ENCODE measurements at regions not wholly inside any gene's neighbourhood (a gene's known extent, or its start where the extent isn't known, plus 50 kb on each side); places are given as distances from the start of the nearest gene placed in this dataset.

DNA sequence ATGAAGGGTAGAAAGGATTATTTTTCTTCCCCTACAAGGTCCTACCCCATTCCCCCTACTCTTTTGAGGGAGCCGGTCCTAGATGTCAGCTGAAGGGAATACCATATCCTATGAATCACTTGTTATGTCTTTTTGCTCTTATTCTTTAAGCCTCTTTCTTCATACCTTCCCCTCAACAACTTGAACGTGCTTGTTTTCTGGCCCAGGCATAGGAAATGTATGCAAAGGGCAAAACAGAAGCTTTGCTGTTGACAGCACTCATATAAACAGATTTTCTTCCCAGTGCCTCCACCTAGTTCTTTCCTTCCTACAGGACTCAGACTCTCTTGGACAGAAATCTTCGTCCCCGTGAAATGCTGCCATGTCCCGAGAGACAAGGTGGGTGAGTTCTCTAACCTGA lies 64.6 kb downstream of the TMEM17 start:
- no peaks in the 10 kb centered on the region for H3K36me3 ChIP-seq
- TF ChIP-seq EP300 (IDR thresholded peaks at IDR 0.05) (no peak), POLR2A (IDR thresholded peaks at IDR 0.05) (no peak)
- TF ChIP-seq, protein P1, sequence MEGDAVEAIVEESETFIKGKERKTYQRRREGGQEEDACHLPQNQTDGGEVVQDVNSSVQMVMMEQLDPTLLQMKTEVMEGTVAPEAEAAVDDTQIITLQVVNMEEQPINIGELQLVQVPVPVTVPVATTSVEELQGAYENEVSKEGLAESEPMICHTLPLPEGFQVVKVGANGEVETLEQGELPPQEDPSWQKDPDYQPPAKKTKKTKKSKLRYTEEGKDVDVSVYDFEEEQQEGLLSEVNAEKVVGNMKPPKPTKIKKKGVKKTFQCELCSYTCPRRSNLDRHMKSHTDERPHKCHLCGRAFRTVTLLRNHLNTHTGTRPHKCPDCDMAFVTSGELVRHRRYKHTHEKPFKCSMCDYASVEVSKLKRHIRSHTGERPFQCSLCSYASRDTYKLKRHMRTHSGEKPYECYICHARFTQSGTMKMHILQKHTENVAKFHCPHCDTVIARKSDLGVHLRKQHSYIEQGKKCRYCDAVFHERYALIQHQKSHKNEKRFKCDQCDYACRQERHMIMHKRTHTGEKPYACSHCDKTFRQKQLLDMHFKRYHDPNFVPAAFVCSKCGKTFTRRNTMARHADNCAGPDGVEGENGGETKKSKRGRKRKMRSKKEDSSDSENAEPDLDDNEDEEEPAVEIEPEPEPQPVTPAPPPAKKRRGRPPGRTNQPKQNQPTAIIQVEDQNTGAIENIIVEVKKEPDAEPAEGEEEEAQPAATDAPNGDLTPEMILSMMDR (IDR thresholded peaks at IDR 0.05), result no peak
- no peak overlapping the region for H3K27ac ChIP-seq
- no peaks in the 10 kb centered on the region for H3K27me3 ChIP-seq
- no peaks in the 10 kb centered on the region for H3K9me3 ChIP-seq
- no peak overlapping the region for H3K4me3 ChIP-seq
- DNase-seq (ENCODE audit: low spot score in 2 of 2), result no peak
- WGBS, 2 donors, result 88 to 94% methylated on average over 5 of the region's 5 CpGs
- no peaks in the 10 kb centered on the region for H3K4me1 ChIP-seq

DNA sequence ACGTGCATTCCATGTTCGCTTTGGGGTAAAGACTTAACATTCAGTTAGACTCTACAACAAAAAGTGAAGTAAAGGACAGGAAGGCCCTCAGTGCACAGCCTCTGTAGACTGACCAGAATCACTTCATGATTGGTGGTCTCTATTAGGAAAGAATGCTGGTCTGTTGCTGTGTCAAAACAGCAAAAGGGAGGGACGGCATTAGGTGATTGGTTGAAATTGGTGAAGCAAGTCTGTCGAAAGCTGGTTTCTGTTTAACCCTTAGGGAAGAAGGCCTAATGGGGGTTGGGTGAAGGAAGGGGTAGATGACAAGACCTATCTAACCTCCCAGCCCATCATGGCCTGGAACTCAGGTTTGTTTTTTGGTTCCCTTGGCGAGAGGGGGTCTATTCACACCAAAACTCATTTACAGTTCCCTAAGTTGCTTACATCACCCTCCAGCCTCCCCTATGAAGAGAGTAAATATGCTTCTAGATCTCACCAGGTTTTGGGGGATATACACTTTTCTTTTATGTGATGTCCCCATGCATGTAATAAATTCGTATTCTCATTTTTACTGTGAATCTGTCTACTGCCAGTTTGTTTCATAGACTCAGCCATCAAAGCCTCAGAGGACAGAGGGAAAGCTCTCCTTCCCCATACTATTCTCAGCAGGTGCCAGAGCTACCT lies 65.6 kb downstream of the TMEM17 start:
- H3K4me1 ChIP-seq, result no peaks in the 10 kb centered on the region
- no peak overlapping the region for H3K27ac ChIP-seq
- H3K36me3 ChIP-seq, result no peaks in the 10 kb centered on the region
- DNase-seq (ENCODE audit: low spot score in 2 of 2), result no peak
- H3K9me3 ChIP-seq, result no peaks in the 10 kb centered on the region
- no peak overlapping the region for H3K4me3 ChIP-seq
- no peaks in the 10 kb centered on the region for H3K27me3 ChIP-seq
- WGBS, 2 donors, result 89% methylated on average over 6 of the region's 6 CpGs
- no peak for TF ChIP-seq POLR2A (IDR thresholded peaks at IDR 0.05)
- TF ChIP-seq, protein P1 (IDR thresholded peaks at IDR 0.05), result no peak
- no peak for TF ChIP-seq EP300 (IDR thresholded peaks at IDR 0.05)

DNA sequence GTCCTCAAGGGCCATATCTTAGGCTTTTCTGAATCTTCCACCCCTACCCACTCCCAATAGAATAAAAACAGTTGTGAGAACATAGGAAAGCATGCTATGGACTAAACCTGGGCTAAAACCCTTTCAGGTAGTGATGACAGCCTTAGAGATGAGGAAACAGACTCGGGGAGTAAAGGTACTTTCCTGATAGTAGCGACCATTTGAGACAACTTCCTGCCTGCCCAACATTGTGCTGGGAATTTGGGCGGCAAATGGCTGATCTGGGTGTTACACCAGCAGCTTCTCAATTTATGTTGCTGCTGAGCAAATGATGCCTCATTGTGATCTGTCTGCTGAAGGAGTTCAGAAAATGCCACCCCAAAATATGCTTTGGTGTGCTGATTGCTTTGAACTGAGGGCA lies 66.6 kb downstream of the TMEM17 start:
- WGBS, 2 donors, result 78 to 85% methylated on average over 3 of the region's 3 CpGs
- Histone ChIP-seq H3K9me3 (no peaks in the 10 kb centered on the region), H3K4me1 (no peaks in the 10 kb centered on the region), H3K4me3 (no peak overlapping the region), H3K27me3 (no peaks in the 10 kb centered on the region), H3K36me3 (no peaks in the 10 kb centered on the region), H3K27ac (no peak overlapping the region)
- no peak for DNase-seq (ENCODE audit: low spot score in 2 of 2)
- TF ChIP-seq, protein P1 (IDR thresholded peaks at IDR 0.05), result no peak
- TF ChIP-seq EP300 (IDR thresholded peaks at IDR 0.05) (no peak), POLR2A (IDR thresholded peaks at IDR 0.05) (no peak)

- H3K4me1 ChIP-seq, result no peaks in the 10 kb centered on the region
- H3K27ac ChIP-seq, result no peak overlapping the region
- no peak for TF ChIP-seq POLR2A (IDR thresholded peaks at IDR 0.05)
- no peak for TF ChIP-seq EP300 (IDR thresholded peaks at IDR 0.05)
- TF ChIP-seq, protein P1 (IDR thresholded peaks at IDR 0.05), result no peak
- no peaks in the 10 kb centered on the region for H3K9me3 ChIP-seq
- no peaks in the 10 kb centered on the region for H3K27me3 ChIP-seq
- H3K36me3 ChIP-seq, result no peaks in the 10 kb centered on the region
- H3K4me3 ChIP-seq, result no peak overlapping the region
- 92 to 94% methylated on average over 5 of the region's 5 CpGs for WGBS, 2 donors
- DNase-seq (ENCODE audit: low spot score in 2 of 2), result no peak
These were observed 68.2 kb downstream of the TMEM17 start for GRCh38 chr2:62437785-62438184.

- WGBS, 2 donors, result 69 to 80% methylated on average over 3 of the region's 3 CpGs
- Histone ChIP-seq H3K27ac (no peak overlapping the region), H3K27me3 (no peaks in the 10 kb centered on the region), H3K4me1 (no peaks in the 10 kb centered on the region), H3K4me3 (no peak overlapping the region), H3K9me3 (no peaks in the 10 kb centered on the region), H3K36me3 (no peaks in the 10 kb centered on the region)
- TF ChIP-seq POLR2A (IDR thresholded peaks at IDR 0.05) (no peak), EP300 (IDR thresholded peaks at IDR 0.05) (no peak)
- TF ChIP-seq, protein P1 (IDR thresholded peaks at IDR 0.05), result no peak
- DNase-seq (ENCODE audit: low spot score in 2 of 2), result no peak
These were observed 70.3 kb downstream of the TMEM17 start for GRCh38 chr2:62435720-62436119.

Measured in tibial nerve (tissue), 4 donors.